K562 (cell line): ENCODE measurements at regions not wholly inside any gene's neighbourhood (a gene's known extent, or its start where the extent isn't known, plus 50 kb on each side); places are given as distances from the start of the nearest gene placed in this dataset.

Source experiments
- CBFA2T2 ChIP-seq: fragments of 450-650 bp; conservative IDR thresholded peaks from 2 replicates; pipeline ENCODE4 v1.6.1; 2017; ENCODE audit warnings: mild to moderate bottlenecking
- KDM1A ChIP-seq, 2 experiments: fragments of 450-650 bp; IDR thresholded peaks; 2 replicates each; pipeline ENCODE4 v1.6.1; 2016; ENCODE audit warnings: mild to moderate bottlenecking in 2 of 2
- MYBL2 ChIP-seq, 2 experiments: fragments of 450-650 bp in 1 of 2; sonication (generic) in 1 of 2; formaldehyde crosslinking in 1 of 2; IDR thresholded peaks; 2 replicates each; pipeline versions ENCODE4 v1.6.1 to v1.8.1; 2017 to 2022; ENCODE audit warnings: borderline replicate concordance in 1 of 2, inconsistent platforms in 1 of 2, low read depth in 1 of 2, mild to moderate bottlenecking in 1 of 2, missing genetic modification reagents in 1 of 2, moderate library complexity in 1 of 2
- PYGO2 ChIP-seq: fragments of 450-650 bp; IDR thresholded peaks from 2 replicates; pipeline ENCODE4 v1.6.1; 2016; ENCODE audit warnings: mild to moderate bottlenecking, missing genetic modification characterization, moderate library complexity, missing compliant biosample characterization
- ZBTB49 ChIP-seq: sonication (generic); formaldehyde crosslinking; IDR thresholded peaks from 2 replicates; pipeline ENCODE4 v1.8.0; 2022; ENCODE audit warnings: missing genetic modification reagents, mild to moderate bottlenecking, borderline replicate concordance
- ZNF431 ChIP-seq: sonication (generic); formaldehyde crosslinking; IDR thresholded peaks from 2 replicates; pipeline ENCODE4 v1.8.0; 2022; ENCODE audit warnings: mild to moderate bottlenecking, missing genetic modification reagents
- ZNF444 ChIP-seq: fragments of 250-450 bp; sonication (Bioruptor Pico); IDR thresholded peaks from 2 replicates; pipeline ENCODE4 v1.4.0; 2020; ENCODE audit warnings: mild to moderate bottlenecking, moderate library complexity
- TF ChIP-seq, protein P1 (sequence below): fragments of 250-450 bp; sonication (Bioruptor Pico); IDR thresholded peaks from 2 replicates; pipeline ENCODE4 v1.4.0; 2020; ENCODE audit warnings: mild to moderate bottlenecking, moderate library complexity, borderline replicate concordance
- TF ChIP-seq, protein P2 (sequence below): sonication (generic); formaldehyde crosslinking; IDR thresholded peaks from 2 replicates; pipeline ENCODE4 v1.8.0; 2022; ENCODE audit warnings: mild to moderate bottlenecking, missing genetic modification reagents

- no peak for TF ChIP-seq ZBTB49
- no peak for TF ChIP-seq PYGO2 (tag)
- no peak for TF ChIP-seq KDM1A (IDR thresholded peaks at IDR 0.05)
- no peak for TF ChIP-seq ZNF444 (CRISPR knock-in tag)
- no peak for TF ChIP-seq MYBL2 (IDR thresholded peaks at IDR 0.05; ENCODE audit: low read depth)
- no peak for TF ChIP-seq MYBL2 (CRISPR knock-in tag; IDR thresholded peaks at IDR 0.05; ENCODE audit: borderline replicate concordance)
- TF ChIP-seq CBFA2T2: no peak
- no peak for TF ChIP-seq ZNF431 (CRISPR knock-in tag)
- TF ChIP-seq, protein P1, sequence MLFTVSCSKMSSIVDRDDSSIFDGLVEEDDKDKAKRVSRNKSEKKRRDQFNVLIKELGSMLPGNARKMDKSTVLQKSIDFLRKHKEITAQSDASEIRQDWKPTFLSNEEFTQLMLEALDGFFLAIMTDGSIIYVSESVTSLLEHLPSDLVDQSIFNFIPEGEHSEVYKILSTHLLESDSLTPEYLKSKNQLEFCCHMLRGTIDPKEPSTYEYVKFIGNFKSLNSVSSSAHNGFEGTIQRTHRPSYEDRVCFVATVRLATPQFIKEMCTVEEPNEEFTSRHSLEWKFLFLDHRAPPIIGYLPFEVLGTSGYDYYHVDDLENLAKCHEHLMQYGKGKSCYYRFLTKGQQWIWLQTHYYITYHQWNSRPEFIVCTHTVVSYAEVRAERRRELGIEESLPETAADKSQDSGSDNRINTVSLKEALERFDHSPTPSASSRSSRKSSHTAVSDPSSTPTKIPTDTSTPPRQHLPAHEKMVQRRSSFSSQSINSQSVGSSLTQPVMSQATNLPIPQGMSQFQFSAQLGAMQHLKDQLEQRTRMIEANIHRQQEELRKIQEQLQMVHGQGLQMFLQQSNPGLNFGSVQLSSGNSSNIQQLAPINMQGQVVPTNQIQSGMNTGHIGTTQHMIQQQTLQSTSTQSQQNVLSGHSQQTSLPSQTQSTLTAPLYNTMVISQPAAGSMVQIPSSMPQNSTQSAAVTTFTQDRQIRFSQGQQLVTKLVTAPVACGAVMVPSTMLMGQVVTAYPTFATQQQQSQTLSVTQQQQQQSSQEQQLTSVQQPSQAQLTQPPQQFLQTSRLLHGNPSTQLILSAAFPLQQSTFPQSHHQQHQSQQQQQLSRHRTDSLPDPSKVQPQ (CRISPR knock-in tag): no peak
- TF ChIP-seq, protein P2, sequence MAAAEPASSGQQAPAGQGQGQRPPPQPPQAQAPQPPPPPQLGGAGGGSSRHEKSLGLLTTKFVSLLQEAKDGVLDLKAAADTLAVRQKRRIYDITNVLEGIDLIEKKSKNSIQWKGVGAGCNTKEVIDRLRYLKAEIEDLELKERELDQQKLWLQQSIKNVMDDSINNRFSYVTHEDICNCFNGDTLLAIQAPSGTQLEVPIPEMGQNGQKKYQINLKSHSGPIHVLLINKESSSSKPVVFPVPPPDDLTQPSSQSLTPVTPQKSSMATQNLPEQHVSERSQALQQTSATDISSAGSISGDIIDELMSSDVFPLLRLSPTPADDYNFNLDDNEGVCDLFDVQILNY: no peak
Measured at GRCh38 chr3:72171463-72171881, 386.5 kb upstream of the PROK2 start (continued).
